ENCODE measurements at regions not wholly inside any gene's neighbourhood (a gene's known extent, or its start where the extent isn't known, plus 50 kb on each side); places are given as distances from the start of the nearest gene placed in this dataset.

- TF ChIP-seq CTCF (IDR thresholded peaks at IDR 0.05; ENCODE audit: control extremely low read depth, extremely low read depth, low read depth, missing control alignments), result no peak
- DNase-seq (ENCODE audit: extremely low spot score), result no peak
- CTCF ChIA-PET, result no interaction called here
- POLR2A ChIA-PET, result no interaction called here
Measured at GRCh38 chr6:93825950-93826349, 406.6 kb upstream of the EPHA7 start.

GRCh38 chr6:93823489-93823888 lies 404.1 kb upstream of the EPHA7 start:
- DNase-seq (ENCODE audit: extremely low spot score), result no peak
- no peak for TF ChIP-seq CTCF (IDR thresholded peaks at IDR 0.05; ENCODE audit: control extremely low read depth, extremely low read depth, low read depth, missing control alignments)
- CTCF ChIA-PET, result no interaction called here
- POLR2A ChIA-PET, result no interaction called here

- ChIA-PET CTCF (no interaction called here), POLR2A (no interaction called here)
- DNase-seq (ENCODE audit: extremely low spot score), result no peak
- no peak for TF ChIP-seq CTCF (IDR thresholded peaks at IDR 0.05; ENCODE audit: control extremely low read depth, extremely low read depth, low read depth, missing control alignments)
Measured at GRCh38 chr6:93822434-93823265, 403.3 kb upstream of the EPHA7 start.

- ChIA-PET POLR2A (no interaction called here), CTCF (no interaction called here)
- DNase-seq (ENCODE audit: extremely low spot score), result no peak
- TF ChIP-seq CTCF (IDR thresholded peaks at IDR 0.05; ENCODE audit: control extremely low read depth, extremely low read depth, low read depth, missing control alignments), result no peak
Measured at GRCh38 chr6:93821953-93822352, 402.6 kb upstream of the EPHA7 start.

- POLR2A ChIA-PET, result no interaction called here
- CTCF ChIA-PET, result no interaction called here
- DNase-seq (ENCODE audit: extremely low spot score), result no peak
- no peak for TF ChIP-seq CTCF (IDR thresholded peaks at IDR 0.05; ENCODE audit: control extremely low read depth, extremely low read depth, low read depth, missing control alignments)
Measured at GRCh38 chr6:93820465-93821082, 401.2 kb upstream of the EPHA7 start.

GRCh38 chr6:93819189-93819588 lies 399.8 kb upstream of the EPHA7 start:
- TF ChIP-seq CTCF (IDR thresholded peaks at IDR 0.05; ENCODE audit: control extremely low read depth, extremely low read depth, low read depth, missing control alignments), result no peak
- no peak for DNase-seq (ENCODE audit: extremely low spot score)
- CTCF ChIA-PET, result no interaction called here
- POLR2A ChIA-PET, result no interaction called here

All from GM10248 (cell line).